Activated T-cell treated with anti-CD3 and anti-CD28 coated beads, Interleukin-2, amount 50 U/mL, for 1 hour (primary cell): ENCODE measurements at regions not wholly inside any gene's neighbourhood (a gene's known extent, or its start where the extent isn't known, plus 50 kb on each side); places are given as distances from the start of the nearest gene placed in this dataset.

Experiments used
- DNase-seq: peaks from one replicate; pipeline ENCODE4 v3.0.0-alpha.2; 2020

- no peak for DNase-seq
These were observed 244.4 kb upstream of the KBTBD8 start for GRCh38 chr3:66753670-66754069.

- no peak for DNase-seq
These were observed 243.5 kb upstream of the KBTBD8 start for GRCh38 chr3:66754613-66755012.

- DNase-seq: no peak
These were observed 242.2 kb upstream of the KBTBD8 start for GRCh38 chr3:66755924-66756323.

GRCh38 chr3:66756468-66757036 lies 241.6 kb upstream of the KBTBD8 start:
- DNase-seq: no peak

- DNase-seq: no peak
These were observed 236.9 kb upstream of the KBTBD8 start for GRCh38 chr3:66761093-66761780.

- DNase-seq: no peak
These were observed 235.0 kb upstream of the KBTBD8 start for GRCh38 chr3:66762916-66763693.

- DNase-seq: no peak
These were observed 220.0 kb upstream of the KBTBD8 start for GRCh38 chr3:66778107-66778506.

GRCh38 chr3:66778777-66779176 lies 219.3 kb upstream of the KBTBD8 start:
- no peak for DNase-seq

- DNase-seq: no peak
These were observed 212.8 kb upstream of the KBTBD8 start for GRCh38 chr3:66785191-66785909.

GRCh38 chr3:66789580-66790237 lies 208.4 kb upstream of the KBTBD8 start:
- DNase-seq: no peak

GRCh38 chr3:66792086-66792485 lies 206.0 kb upstream of the KBTBD8 start:
- no peak for DNase-seq

- no peak for DNase-seq
These were observed 202.7 kb upstream of the KBTBD8 start for GRCh38 chr3:66795365-66795764.

- no peak for DNase-seq
These were observed 201.8 kb upstream of the KBTBD8 start for GRCh38 chr3:66796343-66796742.

- DNase-seq: no peak
These were observed 200.1 kb upstream of the KBTBD8 start for GRCh38 chr3:66797889-66798560.

- no peak for DNase-seq
These were observed 197.1 kb upstream of the KBTBD8 start for GRCh38 chr3:66800941-66801545.

- no peak for DNase-seq
These were observed 194.9 kb upstream of the KBTBD8 start for GRCh38 chr3:66803206-66803605.

- no peak for DNase-seq
These were observed 194.1 kb upstream of the KBTBD8 start for GRCh38 chr3:66803721-66804695.

- DNase-seq: no peak
These were observed 189.1 kb upstream of the KBTBD8 start for GRCh38 chr3:66808891-66809594.

GRCh38 chr3:66809595-66809958 lies 188.5 kb upstream of the KBTBD8 start:
- DNase-seq: no peak

- no peak for DNase-seq
These were observed 186.0 kb upstream of the KBTBD8 start for GRCh38 chr3:66812136-66812535.
